Panc1 (cell line): ENCODE measurements at regions not wholly inside any gene's neighbourhood (a gene's known extent, or its start where the extent isn't known, plus 50 kb on each side); places are given as distances from the start of the nearest gene placed in this dataset.

ENCODE experiments used
- ATAC-seq: fragments of 200-7000 bp; cut with Tn5 transposase; 2 replicates; pipeline ENCODE4 v1.9.1; 2020; ENCODE audit warnings: mild to moderate bottlenecking, moderate library complexity
- BruUV-seq: library from RNA; stranded (reverse); fragments of 400-500 nt; replicated peaks from 2 replicates; lab custom pipeline; 2021; lab: Mats Ljungman, UMichigan
- CTCF ChIA-PET: fragments of 300-600 bp; sonication (Branson Sonifier 250); formaldehyde crosslinking; loops from one replicate; lab custom pipeline; 2022; ENCODE audit warnings: antibody characterized with exemption; lab: Charles Lee
- POLR2A ChIA-PET: fragments of 300-600 bp; sonication (Branson Sonifier 250); formaldehyde crosslinking; loops from one replicate; lab custom pipeline; 2022; ENCODE audit warnings: antibody characterized with exemption; lab: Charles Lee
- DNase-seq: peaks from one replicate; pipeline ENCODE4 v3.0.0-alpha.2; 2010; ENCODE audit warnings: low read depth, low spot score
- H3K27ac ChIP-seq: 2 replicates; pipeline ENCODE4 v1.5.1; 2011; ENCODE audit warnings: mild to moderate bottlenecking, low read length, inconsistent platforms
- H3K27me3 ChIP-seq: fragments of 200-500 bp; sonication (Bioruptor generic); 2 replicates; pipeline ENCODE4 v1.6.0; 2014; ENCODE audit warnings: low read length, inconsistent platforms; ENCODE audit not compliant: control insufficient read depth, insufficient read depth
- H3K36me3 ChIP-seq: fragments of 200-500 bp; sonication (Bioruptor generic); 2 replicates; pipeline ENCODE4 v1.5.1; 2014; ENCODE audit warnings: inconsistent platforms, mild to moderate bottlenecking, low read length, moderate library complexity; ENCODE audit not compliant: control insufficient read depth, insufficient read depth
- H3K4me1 ChIP-seq: 2 replicates; pipeline ENCODE4 v1.5.1; 2011; ENCODE audit warnings: inconsistent platforms, mild to moderate bottlenecking, low read length, moderate library complexity; ENCODE audit not compliant: control insufficient read depth, insufficient read depth
- H3K4me3 ChIP-seq, 2 experiments: 2 replicates each; pipeline ENCODE4 v1.5.1; 2011 to 2012; ENCODE audit warnings: low read depth in 2 of 2, low read length in 2 of 2, mild to moderate bottlenecking in 2 of 2, inconsistent platforms in 1 of 2, moderate library complexity in 1 of 2
- H3K9me3 ChIP-seq: fragments of 200-500 bp; sonication (Bioruptor generic); 2 replicates; pipeline ENCODE4 v1.5.1; 2014; ENCODE audit warnings: low read depth, mild to moderate bottlenecking, inconsistent platforms, low read length, moderate library complexity; ENCODE audit not compliant: control insufficient read depth, insufficient read depth
- CTCF ChIP-seq: fragments of 450-650 bp; IDR thresholded peaks from 2 replicates; pipeline ENCODE4 v1.5.1; 2017; ENCODE audit warnings: mild to moderate bottlenecking
- POLR2AphosphoS5 ChIP-seq: IDR thresholded peaks from 2 replicates; pipeline ENCODE4 v1.6.1; 2012; ENCODE audit warnings: mild to moderate bottlenecking, low read depth, low read length, moderate library complexity
- SIN3A ChIP-seq: IDR thresholded peaks from 2 replicates; pipeline ENCODE4 v1.6.1; 2012; ENCODE audit warnings: low read depth, mild to moderate bottlenecking, low read length, moderate library complexity, borderline replicate concordance; ENCODE audit not compliant: insufficient read depth
- TCF7L2 ChIP-seq: IDR thresholded peaks from 2 replicates; pipeline ENCODE4 v1.6.1; 2011; ENCODE audit warnings: mild to moderate bottlenecking, low read depth, low read length, inconsistent platforms
- in situ Hi-C: cut with HindIII; loops from 2 replicates; pipeline ENCODE4 v1.10.0; 2016; ENCODE audit warnings: low sequenced_read_pairs, low pct_unique_long_range_greater_than_20kb
- intact Hi-C: fragments of 100-400 bp; cut with micrococcal nuclease; formaldehyde crosslinking; loops from one replicate; pipeline ENCODE4 v1.10.0; 2022; ENCODE audit not compliant: unreplicated experiment
- TF ChIP-seq, protein P1 (sequence below), 2 experiments: IDR thresholded peaks; 2 replicates each; pipeline ENCODE4 v1.6.1; 2011 to 2012; ENCODE audit warnings: low read depth in 2 of 2, control low read depth in 1 of 2, low read length in 1 of 2, mild to moderate bottlenecking in 1 of 2, moderate library complexity in 1 of 2; ENCODE audit not compliant: insufficient read depth in 1 of 2

DNA sequence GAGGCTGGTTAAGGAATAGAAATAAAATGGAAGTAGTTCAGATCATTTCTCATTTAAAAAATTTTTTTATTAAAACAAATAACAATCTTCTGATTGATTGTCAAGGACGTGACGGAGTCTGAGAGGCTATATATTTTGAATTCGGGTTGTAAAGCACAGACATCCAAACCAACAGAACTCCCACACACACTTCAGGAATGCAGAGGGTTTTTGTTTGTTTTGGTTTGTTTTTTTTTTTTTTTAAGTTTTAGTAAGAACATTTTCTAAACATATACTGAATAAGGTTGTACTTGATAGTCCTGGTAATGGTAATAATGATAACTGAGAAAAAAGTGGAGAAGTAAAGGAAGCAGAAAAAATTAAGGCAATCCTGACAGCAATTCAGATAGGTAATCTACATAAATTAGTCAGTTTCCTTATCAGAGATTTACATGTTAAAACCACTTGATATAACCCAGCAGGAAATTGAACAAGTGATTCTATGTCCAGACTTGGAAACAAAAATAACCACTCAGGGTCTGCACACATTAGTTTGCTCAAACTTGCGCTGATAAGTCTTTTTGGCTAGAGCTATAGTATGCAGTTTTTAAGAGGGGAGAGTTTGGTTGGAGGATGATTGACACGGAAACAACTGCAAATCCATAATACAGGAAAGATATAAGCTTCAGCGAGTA is 51.5 kb upstream of the CTAGE1 start:
- TF ChIP-seq TCF7L2 (no peak), SIN3A (no peak), POLR2AphosphoS5 (no peak), CTCF (no peak)
- TF ChIP-seq, protein P1, sequence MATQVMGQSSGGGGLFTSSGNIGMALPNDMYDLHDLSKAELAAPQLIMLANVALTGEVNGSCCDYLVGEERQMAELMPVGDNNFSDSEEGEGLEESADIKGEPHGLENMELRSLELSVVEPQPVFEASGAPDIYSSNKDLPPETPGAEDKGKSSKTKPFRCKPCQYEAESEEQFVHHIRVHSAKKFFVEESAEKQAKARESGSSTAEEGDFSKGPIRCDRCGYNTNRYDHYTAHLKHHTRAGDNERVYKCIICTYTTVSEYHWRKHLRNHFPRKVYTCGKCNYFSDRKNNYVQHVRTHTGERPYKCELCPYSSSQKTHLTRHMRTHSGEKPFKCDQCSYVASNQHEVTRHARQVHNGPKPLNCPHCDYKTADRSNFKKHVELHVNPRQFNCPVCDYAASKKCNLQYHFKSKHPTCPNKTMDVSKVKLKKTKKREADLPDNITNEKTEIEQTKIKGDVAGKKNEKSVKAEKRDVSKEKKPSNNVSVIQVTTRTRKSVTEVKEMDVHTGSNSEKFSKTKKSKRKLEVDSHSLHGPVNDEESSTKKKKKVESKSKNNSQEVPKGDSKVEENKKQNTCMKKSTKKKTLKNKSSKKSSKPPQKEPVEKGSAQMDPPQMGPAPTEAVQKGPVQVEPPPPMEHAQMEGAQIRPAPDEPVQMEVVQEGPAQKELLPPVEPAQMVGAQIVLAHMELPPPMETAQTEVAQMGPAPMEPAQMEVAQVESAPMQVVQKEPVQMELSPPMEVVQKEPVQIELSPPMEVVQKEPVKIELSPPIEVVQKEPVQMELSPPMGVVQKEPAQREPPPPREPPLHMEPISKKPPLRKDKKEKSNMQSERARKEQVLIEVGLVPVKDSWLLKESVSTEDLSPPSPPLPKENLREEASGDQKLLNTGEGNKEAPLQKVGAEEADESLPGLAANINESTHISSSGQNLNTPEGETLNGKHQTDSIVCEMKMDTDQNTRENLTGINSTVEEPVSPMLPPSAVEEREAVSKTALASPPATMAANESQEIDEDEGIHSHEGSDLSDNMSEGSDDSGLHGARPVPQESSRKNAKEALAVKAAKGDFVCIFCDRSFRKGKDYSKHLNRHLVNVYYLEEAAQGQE (IDR thresholded peaks at IDR 0.05; ENCODE audit: insufficient read depth in 1 of 2, low read depth in 2 of 2, low read length in 1 of 2) = no peak
- BruUV-seq = no TSS peak
- intact Hi-C loops = no loop called here
- H3K4me3 ChIP-seq = no peak overlapping the region
- no peaks in the 10 kb centered on the region for H3K27me3 ChIP-seq
- no peak for DNase-seq
- CTCF ChIA-PET = no interaction called here
- no peak for ATAC-seq
- POLR2A ChIA-PET = no interaction called here
- H3K9me3 ChIP-seq = no peaks in the 10 kb centered on the region; the same call in 1 of the 2 replicates
- H3K27ac ChIP-seq = no peak overlapping the region
- no peaks in the 10 kb centered on the region for H3K36me3 ChIP-seq
- peaks cover 8% of the 10 kb centered on the region for H3K4me1 ChIP-seq
- in situ Hi-C loops = no loop called here

GRCh38 chr18:22469926-22470247 is 52.2 kb upstream of the CTAGE1 start:
- Histone ChIP-seq H3K4me1 (peaks cover 8% of the 10 kb centered on the region), H3K27ac (peak overlapping the region; percentile 39; the same call in 1 of the 2 replicates), H3K27me3 (no peaks in the 10 kb centered on the region), H3K36me3 (no peaks in the 10 kb centered on the region), H3K4me3 (no peak overlapping the region), H3K9me3 (no peaks in the 10 kb centered on the region; the same call in 1 of the 2 replicates)
- DNase-seq = no peak
- TF ChIP-seq, protein P1 (IDR thresholded peaks at IDR 0.05; ENCODE audit: insufficient read depth in 1 of 2, low read depth in 2 of 2, low read length in 1 of 2) = no peak
- TF ChIP-seq SIN3A (no peak), TCF7L2 (no peak), CTCF (no peak), POLR2AphosphoS5 (no peak)
- no peak for ATAC-seq
- BruUV-seq = no TSS peak
- in situ Hi-C loops = no loop called here
- intact Hi-C loops = no loop called here
- CTCF ChIA-PET = no interaction called here
- POLR2A ChIA-PET = no interaction called here
